ENCODE measurements at regions not wholly inside any gene's neighbourhood (a gene's known extent, or its start where the extent isn't known, plus 50 kb on each side); places are given as distances from the start of the nearest gene placed in this dataset.
"Not testable (repeated sequence)": the region's sequence is repeated elsewhere in the genome, so short reads cannot be mapped to it uniquely, and the experiment has no call there.

DNA sequence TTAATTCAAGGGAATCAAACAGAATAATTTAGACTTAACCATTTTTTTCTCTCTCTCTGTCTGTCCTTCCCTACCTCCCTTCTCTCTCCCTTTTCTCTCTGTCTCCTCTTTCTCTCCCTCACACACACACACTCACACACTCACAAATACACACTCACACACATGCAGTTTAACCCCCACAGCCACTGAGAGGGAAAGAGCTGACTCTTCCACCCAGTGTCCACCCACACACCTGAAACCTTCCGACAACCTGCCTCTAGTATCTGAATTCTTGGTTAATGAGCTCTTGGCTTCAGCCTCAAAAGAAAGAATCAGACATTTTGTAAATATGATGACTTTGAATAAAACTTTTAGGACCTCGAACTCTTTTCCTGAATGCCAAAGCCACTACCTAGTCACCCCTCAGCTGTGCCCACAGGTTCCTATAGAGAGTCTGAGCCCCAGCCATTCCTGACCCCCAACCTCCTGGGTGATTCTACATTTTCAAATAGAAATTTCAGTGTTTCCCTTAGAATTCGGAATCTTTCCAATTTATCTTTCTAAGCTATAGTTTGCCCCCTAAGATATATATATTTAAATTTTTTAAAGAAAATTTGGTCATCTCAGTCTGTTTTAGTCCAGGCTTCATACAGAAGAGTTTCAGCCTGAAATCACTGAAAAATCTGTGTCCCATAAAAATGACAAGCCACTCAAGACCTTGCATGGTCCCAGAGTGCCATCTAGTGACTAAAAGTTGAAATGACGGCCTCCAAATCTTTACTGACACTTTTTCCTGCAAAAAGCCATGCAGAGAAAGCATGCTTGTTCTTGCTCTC is 202.8 kb downstream of the IPMK start:
- Histone ChIP-seq H3K36me3 (ENCODE audit: control insufficient read depth, insufficient read depth, low read length) (no peaks in the 10 kb centered on the region), H3K4me3 (ENCODE audit: low read length) (no peak overlapping the region), H3K27me3 (ENCODE audit: control insufficient read depth, insufficient read depth, low read length) (no peaks in the 10 kb centered on the region), H3K4me1 (ENCODE audit: control insufficient read depth, insufficient read depth, low read length) (no peaks in the 10 kb centered on the region), H3K9me3 (ENCODE audit: control insufficient read depth, insufficient read depth, low read length) (no peaks in the 10 kb centered on the region), H3K27ac (ENCODE audit: low read length) (no peak overlapping the region)
- TF ChIP-seq, protein P1, sequence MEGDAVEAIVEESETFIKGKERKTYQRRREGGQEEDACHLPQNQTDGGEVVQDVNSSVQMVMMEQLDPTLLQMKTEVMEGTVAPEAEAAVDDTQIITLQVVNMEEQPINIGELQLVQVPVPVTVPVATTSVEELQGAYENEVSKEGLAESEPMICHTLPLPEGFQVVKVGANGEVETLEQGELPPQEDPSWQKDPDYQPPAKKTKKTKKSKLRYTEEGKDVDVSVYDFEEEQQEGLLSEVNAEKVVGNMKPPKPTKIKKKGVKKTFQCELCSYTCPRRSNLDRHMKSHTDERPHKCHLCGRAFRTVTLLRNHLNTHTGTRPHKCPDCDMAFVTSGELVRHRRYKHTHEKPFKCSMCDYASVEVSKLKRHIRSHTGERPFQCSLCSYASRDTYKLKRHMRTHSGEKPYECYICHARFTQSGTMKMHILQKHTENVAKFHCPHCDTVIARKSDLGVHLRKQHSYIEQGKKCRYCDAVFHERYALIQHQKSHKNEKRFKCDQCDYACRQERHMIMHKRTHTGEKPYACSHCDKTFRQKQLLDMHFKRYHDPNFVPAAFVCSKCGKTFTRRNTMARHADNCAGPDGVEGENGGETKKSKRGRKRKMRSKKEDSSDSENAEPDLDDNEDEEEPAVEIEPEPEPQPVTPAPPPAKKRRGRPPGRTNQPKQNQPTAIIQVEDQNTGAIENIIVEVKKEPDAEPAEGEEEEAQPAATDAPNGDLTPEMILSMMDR (IDR thresholded peaks at IDR 0.05): peak; percentile 39
- no peak overlapping the region for H3K27ac Mint-ChIP-seq
- no peaks in the 10 kb centered on the region for H3K4me1 Mint-ChIP-seq
- no peaks in the 10 kb centered on the region for H3K9me3 Mint-ChIP-seq
- H3K36me3 Mint-ChIP-seq: no peaks in the 10 kb centered on the region
- DNase-seq (no peak), ATAC-seq (no peak)
- peaks cover 0 to 7% of the 10 kb centered on the region in 2 donors for H3K27me3 Mint-ChIP-seq (ENCODE audit: low read depth in 2 of 2)
- WGBS (ENCODE audit: insufficient coverage): 51% methylated on average over 3 of the region's 4 CpGs
- intact Hi-C loops (cut with micrococcal nuclease): no loop called here
- H3K4me3 Mint-ChIP-seq: no peak overlapping the region

DNA sequence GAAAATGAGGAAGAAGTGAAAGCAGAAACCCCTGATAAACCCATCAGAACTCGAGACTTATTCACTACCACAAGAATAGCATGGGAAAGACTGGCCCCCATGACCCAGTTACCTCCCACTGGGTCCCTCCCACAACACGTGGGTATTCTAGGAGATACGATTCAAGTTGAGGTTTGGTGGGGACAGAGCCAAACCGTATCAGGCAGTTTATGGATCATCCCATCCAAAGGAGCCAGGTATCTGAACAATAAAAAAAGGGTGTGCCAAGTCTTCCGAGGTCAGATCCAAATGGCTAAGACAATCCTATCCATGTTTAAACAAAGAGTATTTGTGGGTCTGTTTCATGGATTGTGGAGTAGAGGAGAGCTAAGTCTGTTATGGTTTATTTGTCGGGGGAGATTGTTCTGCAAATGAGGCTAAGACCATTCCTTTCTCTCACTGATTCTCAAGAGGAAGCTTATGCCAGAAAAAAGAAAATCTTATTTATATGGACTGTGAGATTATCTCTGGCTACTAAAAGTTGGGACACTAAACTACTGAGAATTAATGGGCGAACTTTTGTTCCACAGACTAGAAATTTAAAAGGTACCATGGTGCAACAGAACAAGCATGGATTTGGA is 203.7 kb downstream of the IPMK start:
- no peaks in the 10 kb centered on the region for H3K4me1 Mint-ChIP-seq
- no peaks in the 10 kb centered on the region for H3K27me3 ChIP-seq (ENCODE audit: control insufficient read depth, insufficient read depth, low read length)
- no peak overlapping the region for H3K4me3 ChIP-seq (ENCODE audit: low read length)
- H3K9me3 ChIP-seq (ENCODE audit: control insufficient read depth, insufficient read depth, low read length): no peaks in the 10 kb centered on the region
- H3K27ac Mint-ChIP-seq: no peak overlapping the region
- no peak overlapping the region for H3K27ac ChIP-seq (ENCODE audit: low read length)
- no peaks in the 10 kb centered on the region for H3K36me3 ChIP-seq (ENCODE audit: control insufficient read depth, insufficient read depth, low read length)
- H3K4me3 Mint-ChIP-seq: no peak overlapping the region
- TF ChIP-seq, protein P1 (IDR thresholded peaks at IDR 0.05): no peak
- H3K9me3 Mint-ChIP-seq: no peaks in the 10 kb centered on the region
- DNase-seq (no peak), ATAC-seq (no peak)
- H3K27me3 Mint-ChIP-seq (ENCODE audit: low read depth in 2 of 2): peaks cover 0 to 7% of the 10 kb centered on the region in 2 donors
- H3K4me1 ChIP-seq (ENCODE audit: control insufficient read depth, insufficient read depth, low read length): no peaks in the 10 kb centered on the region
- intact Hi-C loops (cut with micrococcal nuclease): no loop called here
- H3K36me3 Mint-ChIP-seq: no peaks in the 10 kb centered on the region
- 53% methylated on average over 5 of the region's 7 CpGs for WGBS (ENCODE audit: insufficient coverage)

DNA sequence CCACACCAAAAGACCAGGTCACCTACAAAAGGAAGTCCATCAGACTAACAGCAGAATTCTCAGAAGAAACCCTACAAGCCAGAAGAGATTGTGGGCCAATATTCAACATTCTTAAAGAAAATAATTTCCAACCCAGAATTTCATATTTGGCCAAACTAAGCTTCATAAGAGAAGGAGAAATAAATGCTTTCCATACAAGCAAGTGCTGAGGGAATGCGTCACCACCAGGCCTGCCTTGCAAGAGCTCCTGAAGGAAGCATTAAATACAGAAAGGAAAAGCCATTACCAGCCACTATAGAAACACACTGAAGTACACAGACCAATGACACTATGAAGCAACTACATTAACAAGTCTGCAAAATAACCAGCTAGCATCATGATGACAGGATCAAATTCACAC is 209.0 kb downstream of the IPMK start:
- DNase-seq; H3K36me3 Mint-ChIP-seq; H3K4me1 Mint-ChIP-seq; H3K4me3 ChIP-seq (ENCODE audit: low read length); H3K9me3 ChIP-seq (ENCODE audit: control insufficient read depth, insufficient read depth, low read length); H3K36me3 ChIP-seq (ENCODE audit: control insufficient read depth, insufficient read depth, low read length); H3K4me1 ChIP-seq (ENCODE audit: control insufficient read depth, insufficient read depth, low read length); H3K27ac ChIP-seq (ENCODE audit: low read length); H3K27me3 Mint-ChIP-seq (ENCODE audit: low read depth in 2 of 2); ATAC-seq; H3K4me3 Mint-ChIP-seq; H3K9me3 Mint-ChIP-seq; intact Hi-C loops (cut with micrococcal nuclease); H3K27me3 ChIP-seq (ENCODE audit: control insufficient read depth, insufficient read depth, low read length); H3K27ac Mint-ChIP-seq: not testable (repeated sequence)
- WGBS (ENCODE audit: insufficient coverage): 100% methylated on average over 1 of the region's 1 CpG

DNA sequence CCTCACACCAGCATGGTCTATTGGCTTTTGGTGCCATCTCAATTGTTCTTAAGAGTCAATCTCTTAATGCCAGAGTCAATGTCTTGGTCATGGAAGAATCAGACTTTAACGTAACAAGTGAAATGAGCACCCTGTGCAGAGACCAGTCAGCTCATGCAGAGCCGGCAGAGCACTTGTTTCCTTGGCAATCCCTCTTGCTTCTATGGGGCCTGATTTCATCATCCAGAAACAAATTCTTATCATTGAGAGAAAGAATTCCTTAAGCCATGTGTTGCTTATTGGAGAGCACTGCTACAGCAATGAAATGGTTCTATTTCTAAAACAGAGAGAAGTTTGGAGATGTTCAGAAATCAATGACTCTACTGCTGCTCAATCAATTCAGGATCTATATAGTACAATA is 212.8 kb downstream of the IPMK start:
- intact Hi-C loops (cut with micrococcal nuclease): no loop called here
- no peak for ATAC-seq
- Mint-ChIP-seq H3K36me3 (no peaks in the 10 kb centered on the region), H3K4me1 (no peaks in the 10 kb centered on the region), H3K27ac (no peak overlapping the region), H3K9me3 (no peaks in the 10 kb centered on the region), H3K27me3 (ENCODE audit: low read depth in 2 of 2) (no peaks in the 10 kb centered on the region), H3K4me3 (no peak overlapping the region)
- Histone ChIP-seq H3K27me3 (ENCODE audit: control insufficient read depth, insufficient read depth, low read length) (no peaks in the 10 kb centered on the region), H3K27ac (ENCODE audit: low read length) (no peak overlapping the region), H3K9me3 (ENCODE audit: control insufficient read depth, insufficient read depth, low read length) (no peaks in the 10 kb centered on the region), H3K36me3 (ENCODE audit: control insufficient read depth, insufficient read depth, low read length) (no peaks in the 10 kb centered on the region), H3K4me3 (ENCODE audit: low read length) (no peak overlapping the region), H3K4me1 (ENCODE audit: control insufficient read depth, insufficient read depth, low read length) (no peaks in the 10 kb centered on the region)
- DNase-seq: no peak
- TF ChIP-seq, protein P1 (IDR thresholded peaks at IDR 0.05): no peak
- WGBS (ENCODE audit: insufficient coverage): 89% methylated on average over 2 of the region's 2 CpGs
